ENCODE measurements at regions not wholly inside any gene's neighbourhood (a gene's known extent, or its start where the extent isn't known, plus 50 kb on each side); places are given as distances from the start of the nearest gene placed in this dataset.

- H3K9ac ChIP-seq (replicated peaks; ENCODE audit: extremely low read depth, insufficient read depth, low read length), result no peak overlapping the region
- CTCF ChIA-PET, result no interaction called here
- FAIRE-seq, result no peak
- no TSS peak for BruUV-seq (replicated peaks)
- H2AFZ ChIP-seq (ENCODE audit: low read depth, low read length), result no peak overlapping the region
- TF ChIP-seq JUN (IDR thresholded peaks at IDR 0.05; ENCODE audit: borderline replicate concordance, insufficient read depth, insufficient read length, low read depth), result no peak
- TF ChIP-seq MYC (IDR thresholded peaks at IDR 0.05; ENCODE audit: low read depth, low read length), result no peak
- no peak for TF ChIP-seq POLR2A (IDR thresholded peaks at IDR 0.05; ENCODE audit: low read depth, low read length)
- TF ChIP-seq GATA2 (IDR thresholded peaks at IDR 0.05; ENCODE audit: insufficient read depth, insufficient read length, low read depth, low read length), result no peak
- no peak for TF ChIP-seq FOS (IDR thresholded peaks at IDR 0.05; ENCODE audit: borderline replicate concordance, insufficient read depth, low read length)
- no peak for TF ChIP-seq MAX (IDR thresholded peaks at IDR 0.05; ENCODE audit: insufficient read depth, insufficient read length)
- no peak for TF ChIP-seq POLR2AphosphoS5 (IDR thresholded peaks at IDR 0.05; ENCODE audit: insufficient read depth, low read depth, low read length)
- TF ChIP-seq EZH2 (IDR thresholded peaks at IDR 0.05; ENCODE audit: borderline replicate concordance, low read depth, low read length, severe bottlenecking), result no peak
- TF ChIP-seq CTCF (IDR thresholded peaks at IDR 0.05; ENCODE audit: extremely low read depth in 1 of 2, insufficient read depth in 1 of 2, low read depth in 1 of 2, low read length in 2 of 2), result no peak
- dilution Hi-C loops (cut with MboI; ENCODE audit: extremely low pct_ligation_motif_present, low sequenced_read_pairs), result no loop called here
- H3K27me3 ChIP-seq (ENCODE audit: control insufficient read depth in 2 of 2, insufficient read depth in 2 of 2, low read length in 2 of 2), result no peaks in the 10 kb centered on the region
- no peaks in the 10 kb centered on the region for H3K79me2 ChIP-seq (ENCODE audit: control insufficient read depth, insufficient read depth, low read length)
- no peak overlapping the region for H3K4me2 ChIP-seq (ENCODE audit: insufficient read depth, low read length)
- intact Hi-C loops (cut with micrococcal nuclease), result no loop called here
- no peak for DNase-seq (ENCODE audit: low read depth, low spot score)
- no peaks in the 10 kb centered on the region for H3K9me1 ChIP-seq (replicated peaks; ENCODE audit: control insufficient read depth, extremely low read depth, insufficient read depth, low read length)
- peaks cover 23% of the 10 kb centered on the region for H3K4me1 ChIP-seq (ENCODE audit: control insufficient read depth, extremely low read depth, insufficient read depth, low read length)
- H3K36me3 ChIP-seq (ENCODE audit: control insufficient read depth in 2 of 2, extremely low read depth in 1 of 2, insufficient read depth in 2 of 2, low read length in 2 of 2), result no peaks in the 10 kb centered on the region
- no peaks in the 10 kb centered on the region for H3K9me3 ChIP-seq (replicated peaks; ENCODE audit: control insufficient read depth, insufficient read depth, low read length)
- no peaks in the 10 kb centered on the region for H4K20me1 ChIP-seq (replicated peaks; ENCODE audit: control insufficient read depth, extremely low read depth, insufficient read depth, low read length)
- POLR2A ChIA-PET, result no interaction called here
- no peak overlapping the region for H3K4me3 ChIP-seq (replicated peaks in 1 of 3; ENCODE audit: insufficient read depth in 1 of 3, low read depth in 1 of 3, low read length in 3 of 3)
- no peak overlapping the region for H3K27ac ChIP-seq (ENCODE audit: insufficient read depth, low read depth, low read length)
Measured at GRCh38 chr13:107764046-107764445, 451.3 kb downstream of the LIG4 start.
